IMR-90 (cell line): ENCODE measurements at regions not wholly inside any gene's neighbourhood (a gene's known extent, or its start where the extent isn't known, plus 50 kb on each side); places are given as distances from the start of the nearest gene placed in this dataset.

Source experiments
- MXI1 ChIP-seq: IDR thresholded peaks from 2 replicates; pipeline ENCODE4 v1.6.1; 2012; ENCODE audit warnings: low read depth, mild to moderate bottlenecking, low read length, moderate library complexity, borderline replicate concordance
- POLR2A ChIP-seq: IDR thresholded peaks from 2 replicates; pipeline ENCODE4 v1.6.1; 2012; ENCODE audit warnings: mild to moderate bottlenecking, low read depth, low read length
- RCOR1 ChIP-seq: IDR thresholded peaks from 2 replicates; pipeline ENCODE4 v1.6.1; 2012; ENCODE audit warnings: mild to moderate bottlenecking, low read length, improper control_type of control experiment; ENCODE audit not compliant: insufficient replicate concordance
- SMC3 ChIP-seq: fragments of 150-350 bp; IDR thresholded peaks from 2 replicates; pipeline ENCODE4 v1.6.1; 2016; ENCODE audit warnings: low read depth, mild to moderate bottlenecking, antibody characterized with exemption, low read length, moderate library complexity
- TF ChIP-seq, protein P1 (sequence below): conservative IDR thresholded peaks from 2 replicates; pipeline ENCODE4 v1.5.1; 2012; ENCODE audit warnings: mild to moderate bottlenecking, low read depth, low read length, improper control_type of control experiment

GRCh38 chr2:10507106-10507505, 59.0 kb upstream of the ODC1 start:
- TF ChIP-seq, protein P1, sequence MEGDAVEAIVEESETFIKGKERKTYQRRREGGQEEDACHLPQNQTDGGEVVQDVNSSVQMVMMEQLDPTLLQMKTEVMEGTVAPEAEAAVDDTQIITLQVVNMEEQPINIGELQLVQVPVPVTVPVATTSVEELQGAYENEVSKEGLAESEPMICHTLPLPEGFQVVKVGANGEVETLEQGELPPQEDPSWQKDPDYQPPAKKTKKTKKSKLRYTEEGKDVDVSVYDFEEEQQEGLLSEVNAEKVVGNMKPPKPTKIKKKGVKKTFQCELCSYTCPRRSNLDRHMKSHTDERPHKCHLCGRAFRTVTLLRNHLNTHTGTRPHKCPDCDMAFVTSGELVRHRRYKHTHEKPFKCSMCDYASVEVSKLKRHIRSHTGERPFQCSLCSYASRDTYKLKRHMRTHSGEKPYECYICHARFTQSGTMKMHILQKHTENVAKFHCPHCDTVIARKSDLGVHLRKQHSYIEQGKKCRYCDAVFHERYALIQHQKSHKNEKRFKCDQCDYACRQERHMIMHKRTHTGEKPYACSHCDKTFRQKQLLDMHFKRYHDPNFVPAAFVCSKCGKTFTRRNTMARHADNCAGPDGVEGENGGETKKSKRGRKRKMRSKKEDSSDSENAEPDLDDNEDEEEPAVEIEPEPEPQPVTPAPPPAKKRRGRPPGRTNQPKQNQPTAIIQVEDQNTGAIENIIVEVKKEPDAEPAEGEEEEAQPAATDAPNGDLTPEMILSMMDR = no peak
- TF ChIP-seq SMC3 (no peak), POLR2A (no peak), MXI1 (no peak), RCOR1 (no peak)
